A673 (cell line): ENCODE measurements at regions not wholly inside any gene's neighbourhood (a gene's known extent, or its start where the extent isn't known, plus 50 kb on each side); places are given as distances from the start of the nearest gene placed in this dataset.

ENCODE experiments used
- BruUV-seq: library from RNA; stranded (reverse); fragments of 400-500 nt; replicated peaks from 2 replicates; lab custom pipeline; 2021; lab: Mats Ljungman, UMichigan
- CTCF ChIA-PET: fragments of 300-600 bp; sonication (Branson Sonifier 250); formaldehyde crosslinking; loops from one replicate; lab custom pipeline; 2022; ENCODE audit warnings: antibody characterized with exemption; lab: Charles Lee
- POLR2A ChIA-PET: fragments of 300-600 bp; sonication (Branson Sonifier 250); formaldehyde crosslinking; loops from one replicate; lab custom pipeline; 2022; ENCODE audit warnings: antibody characterized with exemption; ENCODE audit not compliant: low non-redundant PET; lab: Charles Lee
- DNase-seq: peaks from one replicate; pipeline ENCODE4 v3.0.0-alpha.2; 2015; ENCODE audit warnings: low spot score
- H3K27ac ChIP-seq: fragments of 200-600 bp; sonication (generic); 2 replicates; pipeline ENCODE4 v1.5.1; 2016; ENCODE audit warnings: mixed run types, low read depth, mild to moderate bottlenecking, mixed read lengths, antibody characterized with exemption, low read length; ENCODE audit not compliant: poor library complexity, severe bottlenecking
- H3K27me3 ChIP-seq: fragments of 200-600 bp; sonication (generic); replicated peaks from 2 replicates; pipeline ENCODE4 v1.6.1; 2017; ENCODE audit warnings: mixed run types, low read depth, mild to moderate bottlenecking, mixed read lengths, antibody characterized with exemption, low read length; ENCODE audit not compliant: insufficient read depth, poor library complexity
- H3K36me3 ChIP-seq: fragments of 200-600 bp; sonication (generic); 2 replicates; pipeline ENCODE4 v1.6.1; 2016; ENCODE audit warnings: mixed run types, mild to moderate bottlenecking, mixed read lengths, antibody characterized with exemption, low read length; ENCODE audit not compliant: insufficient read depth, poor library complexity, severe bottlenecking
- H3K4me1 ChIP-seq: fragments of 200-600 bp; sonication (generic); 2 replicates; pipeline ENCODE4 v1.6.1; 2017; ENCODE audit warnings: mixed run types, mild to moderate bottlenecking, mixed read lengths, antibody characterized with exemption, low read length; ENCODE audit not compliant: insufficient read depth, poor library complexity, severe bottlenecking
- H3K4me3 ChIP-seq: fragments of 200-600 bp; sonication (generic); 2 replicates; pipeline ENCODE4 v1.5.1; 2016; ENCODE audit warnings: low read depth, mixed run types, mild to moderate bottlenecking, mixed read lengths, low read length; ENCODE audit not compliant: poor library complexity, severe bottlenecking
- H3K9me3 ChIP-seq: fragments of 200-600 bp; sonication (generic); 2 replicates; pipeline ENCODE4 v1.6.1; 2016; ENCODE audit warnings: mixed run types, low read depth, mild to moderate bottlenecking, mixed read lengths, antibody characterized with exemption, low read length; ENCODE audit not compliant: poor library complexity, severe bottlenecking
- CTCF ChIP-seq: fragments of 300-800, 200-600 bp; sonication (generic); conservative IDR thresholded peaks from 2 replicates; pipeline ENCODE4 v1.5.1; 2017; ENCODE audit warnings: low read depth, mild to moderate bottlenecking, antibody characterized with exemption, low read length, moderate library complexity, mixed read lengths
- EZH2 ChIP-seq: fragments of 200-600 bp; sonication (generic); IDR thresholded peaks from 2 replicates; pipeline ENCODE4 v1.6.1; 2017; ENCODE audit warnings: borderline replicate concordance, low read depth, mild to moderate bottlenecking, mixed read lengths, antibody characterized with exemption, low read length; ENCODE audit not compliant: poor library complexity, severe bottlenecking
- intact Hi-C: fragments of 100-400 bp; cut with micrococcal nuclease; formaldehyde crosslinking; loops from one replicate; pipeline ENCODE4 v1.10.0; 2022; ENCODE audit not compliant: unreplicated experiment

DNA sequence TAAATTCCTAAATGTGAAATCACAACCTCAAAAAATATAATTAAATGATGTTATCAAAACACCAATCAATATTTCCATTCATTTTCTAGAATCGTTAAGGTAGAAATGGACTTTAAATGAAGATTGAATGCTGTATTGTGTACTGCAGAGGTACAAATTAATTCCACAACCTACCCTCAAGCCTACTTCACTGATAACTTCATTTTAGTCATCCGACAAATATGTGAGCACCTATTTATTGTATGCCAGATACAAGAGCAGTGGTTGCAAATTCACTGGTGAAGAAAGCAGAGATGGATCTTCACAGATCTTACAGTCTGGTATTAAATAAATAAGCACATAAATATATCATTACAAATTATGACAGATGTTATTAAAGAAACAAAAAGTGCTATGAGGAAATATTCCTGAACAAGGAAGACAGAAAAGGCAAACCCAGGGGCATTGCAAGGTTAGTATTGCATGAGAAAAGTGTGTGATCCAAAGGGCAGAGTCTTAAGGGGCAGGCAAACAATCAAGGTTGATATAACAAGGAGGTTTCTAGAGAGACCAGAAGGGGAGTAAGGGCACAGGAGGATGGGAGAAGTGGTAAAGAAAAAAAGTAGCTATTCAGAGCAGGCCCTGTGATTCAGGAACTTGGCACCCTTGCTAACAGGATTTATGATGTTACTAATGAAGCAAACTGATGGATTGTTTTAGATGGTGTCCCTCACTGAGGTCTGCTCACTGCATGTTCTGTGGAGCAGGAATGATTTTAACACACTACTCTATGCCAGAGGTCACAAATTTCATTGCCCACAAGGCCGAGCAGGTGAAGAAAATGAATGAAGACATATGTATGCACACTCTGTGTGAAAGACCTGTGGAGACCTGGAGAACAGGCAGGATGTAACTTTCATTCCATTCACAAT is 128.0 kb upstream of the CCDC150 start:
- BruUV-seq = no TSS peak
- Histone ChIP-seq H3K27ac (no peak overlapping the region), H3K9me3 (no peaks in the 10 kb centered on the region), H3K4me1 (peaks cover 3% of the 10 kb centered on the region), H3K4me3 (no peak overlapping the region), H3K27me3 (no peaks in the 10 kb centered on the region), H3K36me3 (no peaks in the 10 kb centered on the region)
- TF ChIP-seq EZH2 (no peak), CTCF (no peak)
- ChIA-PET CTCF (interaction anchor here (0.7 kb wide), 1 partner anchor 176 kb away, joined by 4 read pairs; no protein-coding TSS in a partner anchor), POLR2A (no interaction called here)
- intact Hi-C loops = no loop called here
- no peak for DNase-seq

DNA sequence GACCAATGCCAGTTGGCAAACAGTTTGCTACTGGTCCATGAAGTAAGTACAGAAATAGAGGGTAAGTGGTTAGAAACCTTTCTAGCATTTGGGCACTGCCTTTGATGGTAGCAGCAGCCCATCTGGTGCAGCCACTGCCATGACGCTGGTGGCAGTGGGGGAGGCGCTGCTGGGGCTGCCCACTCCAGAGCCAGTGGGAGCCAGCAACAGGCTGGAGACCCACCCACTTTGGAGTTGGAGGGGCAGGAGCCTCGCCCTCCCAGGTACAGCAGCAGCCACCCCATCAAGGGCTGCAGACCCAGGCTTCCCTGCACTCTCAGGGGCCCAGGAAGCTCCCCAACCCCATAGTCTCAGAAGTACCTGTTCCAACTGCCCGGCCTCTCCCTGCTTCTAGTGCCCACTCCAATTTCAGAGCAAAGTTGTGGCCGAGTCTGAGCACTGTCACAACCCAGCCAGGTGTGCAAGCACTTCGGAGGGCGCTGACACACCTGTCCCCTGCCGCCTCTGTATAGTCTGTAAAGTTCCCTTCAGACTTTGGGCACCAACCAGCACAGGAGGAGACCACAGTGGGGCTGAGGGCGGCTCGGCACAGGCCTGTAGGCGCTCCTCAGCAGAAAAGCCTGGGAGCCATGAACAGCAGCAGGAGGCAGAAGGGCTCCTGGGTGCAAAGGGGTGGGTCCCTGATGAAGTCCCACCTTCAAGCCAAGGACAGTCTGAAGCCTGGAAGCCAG is 125.6 kb upstream of the CCDC150 start:
- no TSS peak for BruUV-seq
- Histone ChIP-seq H3K9me3 (no peaks in the 10 kb centered on the region), H3K27me3 (no peaks in the 10 kb centered on the region), H3K27ac (no peak overlapping the region), H3K36me3 (no peaks in the 10 kb centered on the region), H3K4me1 (peaks cover 7% of the 10 kb centered on the region), H3K4me3 (no peak overlapping the region)
- intact Hi-C loops = no loop called here
- ChIA-PET CTCF (no interaction called here), POLR2A (no interaction called here)
- TF ChIP-seq EZH2 = no peak
- no peak for TF ChIP-seq CTCF
- DNase-seq = no peak

- ChIA-PET CTCF (no interaction called here), POLR2A (no interaction called here)
- TF ChIP-seq EZH2 (no peak), CTCF (no peak)
- no peak for DNase-seq
- Histone ChIP-seq H3K27me3 (no peaks in the 10 kb centered on the region), H3K36me3 (no peaks in the 10 kb centered on the region), H3K27ac (no peak overlapping the region), H3K4me3 (no peak overlapping the region), H3K9me3 (no peaks in the 10 kb centered on the region), H3K4me1 (peaks cover 7% of the 10 kb centered on the region)
- intact Hi-C loops = no loop called here
- no TSS peak for BruUV-seq
Observed at GRCh38 chr2:196514641-196515040, 124.9 kb upstream of the CCDC150 start.
